GM03348 (cell line): ENCODE measurements at regions not wholly inside any gene's neighbourhood (a gene's known extent, or its start where the extent isn't known, plus 50 kb on each side); places are given as distances from the start of the nearest gene placed in this dataset.

Source experiments
- DNase-seq: peaks from one replicate; pipeline ENCODE4 v3.0.0; 2012; ENCODE audit warnings: low spot score

DNA sequence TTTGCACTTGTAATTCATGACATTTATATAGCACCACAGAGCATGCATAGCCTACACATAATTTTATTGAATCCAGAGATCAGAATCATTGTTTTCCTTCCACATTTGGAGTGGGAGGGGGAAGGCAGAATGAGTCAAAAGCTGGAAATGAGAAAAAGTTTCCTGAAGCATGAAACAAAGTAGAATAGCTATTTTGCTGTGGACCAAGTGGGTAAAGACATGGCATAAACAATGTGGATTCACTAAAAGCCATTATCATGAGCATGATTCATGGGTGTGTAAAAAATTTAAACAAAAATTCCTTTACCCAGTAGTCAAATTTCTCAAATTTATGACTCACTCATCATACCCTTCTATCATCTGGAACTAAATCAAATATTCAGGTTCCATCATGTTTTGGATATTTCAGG is 97.9 kb downstream of the YIPF5 start:
- peak; percentile 58 for DNase-seq

DNA sequence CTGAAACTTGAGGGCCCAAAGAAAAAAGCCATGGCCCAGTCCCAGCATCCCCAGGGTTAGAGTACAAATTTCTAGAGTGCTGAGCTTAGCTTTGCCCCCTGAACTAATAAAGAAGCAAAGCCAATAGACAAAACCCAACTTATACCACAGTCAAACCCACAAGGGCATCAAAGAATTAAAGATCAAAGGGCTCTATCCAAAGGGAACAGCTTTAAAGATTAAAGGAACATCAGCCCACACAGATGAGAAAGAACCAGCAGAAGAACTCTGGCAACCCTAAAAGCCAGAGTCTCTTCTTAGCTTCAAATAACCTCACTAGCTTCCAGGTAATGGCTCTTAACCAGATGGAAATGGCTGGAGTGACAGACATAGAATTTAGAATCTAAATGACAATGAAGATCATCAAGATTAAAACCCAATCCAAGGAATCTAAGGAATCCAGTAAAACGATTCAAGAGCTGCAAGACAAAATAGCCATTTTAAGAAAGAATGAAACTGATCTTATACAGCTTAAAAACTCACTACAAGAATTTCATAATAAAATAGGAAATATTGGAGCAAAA is 93.9 kb downstream of the YIPF5 start:
- no peak for DNase-seq

DNA sequence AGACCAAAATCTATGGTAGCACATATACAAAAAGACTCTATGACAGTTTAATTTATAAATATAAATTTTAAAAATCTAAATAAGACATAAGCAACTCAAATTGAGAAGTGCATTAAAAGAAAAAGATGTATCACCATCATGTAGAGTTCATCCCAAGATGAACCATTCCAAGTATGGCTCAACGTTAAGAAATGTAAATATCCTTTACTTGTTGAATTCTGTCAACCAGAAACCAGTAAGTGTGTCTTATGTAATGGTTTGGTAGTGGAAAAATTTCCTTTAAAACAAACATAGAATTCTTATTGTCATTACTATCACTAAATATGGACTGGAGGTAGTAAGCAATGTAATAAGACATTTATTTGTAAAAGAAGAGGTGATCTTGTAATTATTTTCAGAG is 87.3 kb downstream of the YIPF5 start:
- no peak for DNase-seq

DNA sequence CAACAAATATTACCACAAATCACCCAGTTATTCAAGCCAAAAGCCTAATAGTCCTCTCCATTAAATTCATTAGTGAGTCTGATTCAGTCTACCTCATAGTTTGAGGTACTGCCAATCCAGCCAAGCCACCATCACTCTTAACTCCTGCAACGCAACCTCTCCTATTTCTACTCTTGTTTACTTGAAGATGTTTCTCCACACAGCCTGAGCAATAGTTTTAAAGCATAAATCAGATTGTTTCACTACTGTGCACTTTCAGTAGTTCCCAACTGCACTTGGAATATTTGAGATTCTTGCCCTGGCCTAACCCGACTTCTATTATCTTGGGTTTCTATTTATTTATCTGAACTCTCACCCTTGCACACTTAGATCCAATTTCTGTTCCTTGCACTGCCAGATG is 85.5 kb downstream of the YIPF5 start:
- DNase-seq = no peak

DNA sequence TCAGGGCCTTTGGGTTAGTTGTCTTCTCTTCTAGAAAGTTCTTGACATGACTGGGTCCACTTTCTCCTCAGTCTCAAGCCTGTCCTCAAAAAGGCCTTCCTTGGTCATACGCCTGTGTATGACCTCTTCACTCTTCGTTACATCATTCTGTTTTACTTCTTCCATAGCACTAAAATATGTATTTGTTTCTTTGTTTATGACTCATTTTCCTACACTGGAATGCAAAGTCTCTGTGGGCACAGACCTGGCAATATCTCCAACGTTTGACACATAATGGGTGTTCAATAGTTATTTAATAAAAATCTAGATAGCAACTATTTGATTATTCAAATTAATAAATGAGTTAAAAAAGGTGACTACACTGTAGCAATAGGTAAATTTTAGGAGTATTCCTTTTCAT is 85.1 kb downstream of the YIPF5 start:
- DNase-seq = no peak

GRCh38 chr5:144086295-144086694 is 84.2 kb downstream of the YIPF5 start:
- no peak for DNase-seq

DNA sequence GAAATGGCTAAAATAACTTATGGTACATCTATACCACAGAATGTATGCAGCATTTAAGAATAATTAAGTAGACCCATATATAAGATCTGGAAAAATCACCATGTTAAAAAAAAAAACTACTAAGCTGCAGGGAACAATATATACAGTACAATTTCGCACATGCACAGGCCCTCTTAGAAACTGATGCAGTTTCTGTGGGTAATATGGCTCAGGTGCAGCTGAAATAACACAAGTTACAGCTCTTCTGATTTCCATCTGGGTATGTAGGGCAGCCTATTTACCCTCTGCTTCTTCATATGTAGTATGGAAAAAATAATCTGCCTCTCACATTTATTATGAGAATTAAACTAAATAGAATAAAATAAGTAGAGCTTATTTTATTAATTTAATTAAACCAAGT is 82.9 kb downstream of the YIPF5 start:
- DNase-seq = no peak

- peak; percentile 51 for DNase-seq
Measured at GRCh38 chr5:144088206-144089064, 82.0 kb downstream of the YIPF5 start.

DNA sequence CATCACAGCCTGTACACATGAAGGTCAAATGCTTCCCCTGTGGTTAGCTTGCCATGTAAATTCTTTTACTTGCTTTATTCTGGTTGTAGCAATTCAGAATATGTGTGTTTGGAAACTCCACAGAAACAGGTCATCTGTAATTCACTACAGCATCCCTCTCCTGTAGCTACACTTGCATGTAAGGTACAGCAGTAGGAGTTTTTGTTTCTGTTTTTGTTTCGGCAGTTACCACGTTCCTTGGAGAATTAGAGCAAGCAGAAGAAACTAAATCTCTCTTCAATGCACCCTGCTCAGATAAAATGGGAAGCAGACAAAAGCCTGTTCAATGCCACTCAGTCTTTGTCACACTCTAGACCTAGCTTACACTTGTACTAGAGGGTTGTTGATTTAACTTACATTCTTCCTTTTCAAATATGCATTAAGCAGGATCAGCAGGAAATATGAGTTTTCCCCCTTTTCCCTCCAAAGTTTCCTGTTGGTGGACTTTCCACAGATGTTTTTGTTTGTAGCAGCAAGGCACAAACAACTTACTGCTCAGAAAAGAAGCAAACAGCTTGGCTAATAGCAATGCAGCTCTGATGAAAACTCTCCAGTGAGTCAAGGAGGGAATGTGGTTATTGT is 80.9 kb downstream of the YIPF5 start:
- peak; percentile 11 for DNase-seq

- no peak for DNase-seq
Measured at GRCh38 chr5:144092508-144092907, 78.0 kb downstream of the YIPF5 start.

DNA sequence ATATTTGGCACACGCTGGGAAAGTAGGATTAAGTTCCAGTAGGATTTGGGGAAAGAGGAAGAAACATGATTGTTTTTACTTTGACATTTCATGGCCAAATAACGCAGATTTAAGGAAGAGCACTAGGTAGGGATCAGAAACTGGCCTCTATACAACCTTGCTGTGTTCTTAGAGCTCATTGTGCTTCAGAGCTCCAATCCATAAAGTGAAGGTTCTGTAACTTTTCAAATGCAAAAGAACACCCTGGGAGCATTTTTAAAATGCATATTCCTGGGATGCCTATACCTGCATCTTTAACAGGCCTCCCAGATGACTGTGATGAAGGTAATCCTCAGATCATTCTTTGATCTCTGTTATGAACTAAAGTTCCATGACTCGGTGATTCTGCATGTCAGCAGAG is 77.1 kb downstream of the YIPF5 start:
- DNase-seq = no peak

GRCh38 chr5:144093868-144094267 is 76.6 kb downstream of the YIPF5 start:
- DNase-seq = no peak

DNA sequence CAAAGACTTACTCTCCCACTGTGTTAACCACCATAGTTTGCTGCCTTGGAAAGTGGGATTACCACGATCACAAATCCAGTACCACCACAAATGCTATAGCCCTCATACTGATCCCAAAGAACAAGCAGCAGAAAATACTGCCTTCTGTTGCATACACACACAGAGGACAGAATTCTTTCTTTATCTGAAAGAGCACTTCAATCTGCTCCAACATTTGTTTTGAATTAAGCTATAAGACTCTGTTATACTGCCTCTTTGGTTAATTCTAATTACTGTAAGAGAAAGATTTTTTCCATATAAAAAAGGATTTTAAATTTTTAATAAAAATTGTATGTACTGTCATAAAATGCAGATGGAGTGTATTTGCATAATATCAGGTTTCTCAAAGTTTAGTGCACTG is 69.8 kb downstream of the YIPF5 start:
- DNase-seq = no peak

- no peak for DNase-seq
Measured at GRCh38 chr5:144101616-144102015, 68.8 kb downstream of the YIPF5 start.

GRCh38 chr5:144102361-144102760 is 68.1 kb downstream of the YIPF5 start:
- no peak for DNase-seq

DNA sequence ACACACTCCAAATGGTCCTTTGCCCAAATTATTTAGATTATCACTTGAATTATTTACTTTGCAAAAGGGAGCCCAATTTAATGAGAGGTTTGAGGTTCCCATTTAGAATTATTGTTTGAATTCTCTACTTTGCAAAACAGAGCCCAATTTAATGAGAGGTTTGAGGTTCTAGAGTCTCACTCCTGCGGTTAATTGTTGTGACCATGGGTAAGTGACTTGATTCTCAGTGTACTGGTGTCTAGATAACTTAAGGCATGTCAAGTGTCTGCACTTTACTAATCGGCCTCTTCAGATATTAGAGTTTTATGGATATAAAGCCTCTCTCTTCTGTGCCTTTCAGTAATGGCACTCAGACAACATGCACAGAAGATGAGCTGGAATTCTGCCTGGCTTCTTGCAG is 67.5 kb downstream of the YIPF5 start:
- DNase-seq = no peak

- no peak for DNase-seq
Measured at GRCh38 chr5:144103611-144104485, 66.6 kb downstream of the YIPF5 start.

GRCh38 chr5:144105371-144105770 is 65.1 kb downstream of the YIPF5 start:
- DNase-seq = no peak

DNA sequence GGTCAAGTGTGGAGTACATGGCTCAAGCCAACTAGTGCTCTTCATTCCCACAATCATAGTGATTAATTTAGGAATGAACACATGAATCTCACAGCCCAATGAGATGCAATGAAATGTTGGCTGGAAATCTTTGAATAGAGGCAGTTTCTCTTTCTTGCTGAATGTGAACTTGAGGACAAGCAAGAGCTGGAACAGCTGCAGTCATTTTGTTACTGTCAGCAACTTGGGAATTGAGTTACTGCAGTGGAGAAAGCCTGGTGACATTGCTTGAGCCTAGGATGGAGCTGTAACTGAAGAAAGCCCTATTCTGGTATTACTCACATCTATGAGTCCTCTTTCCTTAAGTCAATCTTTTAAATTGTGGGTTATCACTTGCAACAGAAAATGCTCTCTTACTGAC is 62.3 kb downstream of the YIPF5 start:
- no peak for DNase-seq
